ENCODE measurements at regions not wholly inside any gene's neighbourhood (a gene's known extent, or its start where the extent isn't known, plus 50 kb on each side); places are given as distances from the start of the nearest gene placed in this dataset.

GRCh38 chr19:30799865-30800755 is 427.9 kb downstream of the ZNF536 start:
- Histone ChIP-seq H3K36me3 (ENCODE audit: insufficient read depth, low read length) (no peaks in the 10 kb centered on the region), H3K9me3 (ENCODE audit: control insufficient read depth, insufficient read depth, low read length) (no peaks in the 10 kb centered on the region), H3K9ac (ENCODE audit: low read depth, low read length) (no peak overlapping the region), H3K4me1 (ENCODE audit: insufficient read depth, low read length) (peaks cover 7% of the 10 kb centered on the region; the same call in 1 of the 2 replicates)

- H3K9me3 ChIP-seq (ENCODE audit: control insufficient read depth, insufficient read depth, low read length): no peaks in the 10 kb centered on the region
- H3K9ac ChIP-seq (ENCODE audit: low read depth, low read length): no peak overlapping the region
- H3K36me3 ChIP-seq (ENCODE audit: insufficient read depth, low read length): no peaks in the 10 kb centered on the region
- H3K4me1 ChIP-seq (ENCODE audit: insufficient read depth, low read length): no peaks in the 10 kb centered on the region
These were observed 423.5 kb downstream of the ZNF536 start for GRCh38 chr19:30795727-30796126.

GRCh38 chr19:30792561-30793505 is 420.6 kb downstream of the ZNF536 start:
- H3K36me3 ChIP-seq (ENCODE audit: insufficient read depth, low read length): no peaks in the 10 kb centered on the region
- H3K9ac ChIP-seq (ENCODE audit: low read depth, low read length): no peak overlapping the region
- H3K4me1 ChIP-seq (ENCODE audit: insufficient read depth, low read length): no peaks in the 10 kb centered on the region
- 0 out of 2 replicates have a peak, but pooled peaks cover 5% of the 10 kb centered on the region for H3K9me3 ChIP-seq (ENCODE audit: control insufficient read depth, insufficient read depth, low read length)

DNA sequence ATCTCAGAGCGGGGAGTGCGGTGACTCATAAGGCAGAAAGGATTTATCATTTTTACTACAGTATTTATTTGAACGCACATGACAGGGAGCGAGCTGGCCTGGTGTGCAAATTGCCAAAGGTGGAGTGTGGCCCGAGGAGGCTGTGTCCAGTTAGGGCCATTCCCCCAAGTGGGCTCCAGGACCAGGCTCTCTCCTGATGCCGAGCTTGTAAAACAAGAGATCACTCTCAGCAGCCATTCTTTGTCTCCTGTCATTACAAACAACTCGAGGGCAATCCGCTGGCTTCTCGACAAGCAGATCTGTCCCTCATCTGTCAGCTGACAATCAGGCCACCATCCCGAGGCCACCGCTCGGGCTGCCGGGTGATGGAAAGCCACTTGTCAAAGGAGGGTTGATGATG is 418.9 kb downstream of the ZNF536 start:
- no peaks in the 10 kb centered on the region for H3K4me1 ChIP-seq (ENCODE audit: insufficient read depth, low read length)
- no peak overlapping the region for H3K9ac ChIP-seq (ENCODE audit: low read depth, low read length)
- H3K36me3 ChIP-seq (ENCODE audit: insufficient read depth, low read length): no peaks in the 10 kb centered on the region
- 0 out of 2 replicates have a peak, but pooled peaks cover 5% of the 10 kb centered on the region for H3K9me3 ChIP-seq (ENCODE audit: control insufficient read depth, insufficient read depth, low read length)

DNA sequence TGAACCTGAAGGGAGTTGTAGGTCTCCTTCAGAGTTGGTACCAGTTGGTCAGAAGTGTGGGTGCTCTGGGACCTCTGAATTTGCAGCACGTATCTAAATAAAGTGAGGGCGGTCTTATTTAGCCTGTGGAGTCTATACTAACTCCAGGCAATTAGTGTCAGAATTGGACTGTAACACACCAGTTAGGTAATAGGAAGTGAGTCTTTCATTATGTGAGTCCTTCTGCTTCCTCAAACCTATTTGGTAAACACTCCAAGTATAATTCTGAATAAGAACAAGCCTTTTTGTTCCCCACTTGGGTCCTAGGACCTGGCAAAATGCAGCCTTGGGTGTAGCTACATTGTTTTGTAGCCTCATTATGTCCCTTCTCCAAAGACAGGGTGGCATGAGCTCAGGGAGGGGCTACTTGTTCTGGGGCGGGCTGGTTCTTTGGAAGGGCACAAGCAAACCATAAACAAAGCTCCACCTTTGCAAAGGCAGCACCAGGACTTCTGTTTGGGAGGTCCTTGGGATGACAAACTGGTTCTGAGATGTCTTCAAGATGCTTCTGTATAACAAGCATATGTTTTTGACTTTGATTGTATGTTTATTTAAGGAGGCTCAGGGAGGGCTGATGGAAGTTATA is 418.0 kb downstream of the ZNF536 start:
- Histone ChIP-seq H3K9ac (ENCODE audit: low read depth, low read length) (no peak overlapping the region), H3K4me1 (ENCODE audit: insufficient read depth, low read length) (no peaks in the 10 kb centered on the region), H3K36me3 (ENCODE audit: insufficient read depth, low read length) (no peaks in the 10 kb centered on the region), H3K9me3 (ENCODE audit: control insufficient read depth, insufficient read depth, low read length) (0 out of 2 replicates have a peak, but pooled peaks cover 5% of the 10 kb centered on the region)

DNA sequence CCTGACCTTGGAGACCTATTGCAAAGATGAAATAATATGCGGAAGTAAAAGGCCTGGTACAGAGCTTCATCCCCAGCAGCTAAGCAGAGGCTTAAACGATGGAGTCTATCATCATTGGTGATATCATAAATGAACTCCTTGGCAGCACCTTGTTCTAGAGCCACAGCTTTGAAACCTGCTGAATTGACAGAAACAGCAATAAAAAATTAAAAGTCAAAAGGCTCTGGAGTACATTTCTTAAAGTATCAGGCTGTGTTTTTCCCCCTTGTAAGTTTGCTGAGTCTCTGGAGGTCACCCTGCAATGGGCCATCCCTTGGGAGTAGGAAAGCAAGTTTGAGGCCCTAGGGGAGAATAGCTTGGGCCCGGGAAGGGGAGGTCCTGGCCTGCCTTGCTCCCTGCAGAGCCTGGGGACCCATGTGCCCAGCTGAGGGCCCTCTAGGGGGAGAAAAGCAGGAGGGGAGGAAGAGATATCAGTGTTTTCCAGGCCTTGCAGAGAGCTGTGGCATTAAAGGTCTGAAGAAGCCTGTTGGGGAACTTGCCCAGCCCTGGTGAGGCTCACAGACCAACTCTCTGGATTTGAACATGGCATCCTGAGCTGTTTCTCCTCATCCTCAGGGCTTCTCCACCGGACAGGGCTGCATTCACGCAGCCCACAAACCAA is 416.1 kb downstream of the ZNF536 start:
- 0 out of 2 replicates have a peak, but pooled peaks cover 5% of the 10 kb centered on the region for H3K9me3 ChIP-seq (ENCODE audit: control insufficient read depth, insufficient read depth, low read length)
- H3K9ac ChIP-seq (ENCODE audit: low read depth, low read length): no peak overlapping the region

DNA sequence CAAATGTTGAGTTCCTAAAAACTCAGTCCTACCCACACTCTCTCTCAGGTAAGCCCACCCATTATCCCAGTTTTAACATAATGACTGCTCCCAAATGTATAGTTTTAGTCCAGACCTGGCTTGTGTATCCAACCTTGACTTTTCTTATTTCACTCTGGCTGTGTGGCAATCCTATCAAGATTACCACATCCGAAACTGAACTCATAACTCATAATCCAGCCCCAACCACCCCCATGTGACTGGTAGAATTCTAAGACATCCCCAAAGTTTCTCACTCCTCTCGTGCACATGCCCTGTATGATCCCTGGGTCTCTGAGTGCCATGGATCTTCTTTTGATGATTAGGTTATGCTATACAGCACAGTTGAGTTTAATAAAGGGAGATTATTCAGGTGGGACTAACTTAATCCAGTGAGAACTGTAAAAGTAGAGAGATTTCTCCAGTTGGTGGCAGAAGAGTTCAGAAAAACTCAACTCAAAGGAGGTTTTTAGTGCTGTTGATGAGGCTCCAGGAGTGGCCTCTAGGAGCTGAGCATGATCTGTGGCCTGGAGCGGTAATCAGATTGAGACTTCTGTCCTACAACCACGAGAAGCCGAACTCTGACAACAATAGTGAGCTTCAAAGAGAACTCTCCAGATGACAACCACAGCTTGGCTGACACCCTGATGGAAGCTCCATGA is 413.4 kb downstream of the ZNF536 start:
- no peaks in the 10 kb centered on the region for H3K4me1 ChIP-seq (ENCODE audit: insufficient read depth, low read length)
- 0 out of 2 replicates have a peak, but pooled peaks cover 5% of the 10 kb centered on the region for H3K9me3 ChIP-seq (ENCODE audit: control insufficient read depth, insufficient read depth, low read length)
- no peak overlapping the region for H3K9ac ChIP-seq (ENCODE audit: low read depth, low read length)
- no peaks in the 10 kb centered on the region for H3K36me3 ChIP-seq (ENCODE audit: insufficient read depth, low read length)

More for the DNA sequence above, 416.1 kb downstream of the ZNF536 start:
- Histone ChIP-seq H3K4me1 (ENCODE audit: insufficient read depth, low read length) (no peaks in the 10 kb centered on the region), H3K36me3 (ENCODE audit: insufficient read depth, low read length) (no peaks in the 10 kb centered on the region)

DNA sequence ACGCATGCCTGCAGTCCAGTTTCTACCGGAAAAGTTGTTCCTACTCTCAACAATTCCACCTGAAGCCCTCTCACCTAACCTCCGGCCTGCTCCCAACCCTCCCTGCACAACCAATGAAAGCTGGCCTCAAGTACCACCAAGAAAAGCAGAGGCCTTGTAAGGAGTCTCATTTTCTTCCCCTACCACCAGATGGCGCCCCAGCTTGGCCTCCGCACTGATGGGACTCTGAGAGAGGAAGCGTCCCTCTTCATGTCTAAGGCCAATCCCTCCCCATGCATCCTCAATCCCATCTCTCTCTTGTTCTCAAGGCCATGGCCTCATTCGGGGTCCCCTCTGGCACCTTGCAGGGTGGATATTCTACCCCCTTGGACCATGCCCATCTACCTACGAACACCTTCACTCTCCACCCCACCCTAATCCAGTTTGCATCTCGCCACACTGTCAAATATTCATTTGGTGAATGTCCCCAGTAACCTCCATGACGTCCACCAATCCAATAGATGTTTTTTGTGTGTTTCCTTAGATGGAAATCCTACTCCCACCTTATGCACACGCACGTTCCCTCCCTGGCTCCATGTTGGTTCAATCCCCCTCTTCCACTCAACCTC is 412.8 kb downstream of the ZNF536 start:
- no peaks in the 10 kb centered on the region for H3K36me3 ChIP-seq (ENCODE audit: insufficient read depth, low read length)
- no peaks in the 10 kb centered on the region for H3K4me1 ChIP-seq (ENCODE audit: insufficient read depth, low read length)
- H3K9ac ChIP-seq (ENCODE audit: low read depth, low read length): no peak overlapping the region
- H3K9me3 ChIP-seq (ENCODE audit: control insufficient read depth, insufficient read depth, low read length): 0 out of 2 replicates have a peak, but pooled peaks cover 5% of the 10 kb centered on the region

DNA sequence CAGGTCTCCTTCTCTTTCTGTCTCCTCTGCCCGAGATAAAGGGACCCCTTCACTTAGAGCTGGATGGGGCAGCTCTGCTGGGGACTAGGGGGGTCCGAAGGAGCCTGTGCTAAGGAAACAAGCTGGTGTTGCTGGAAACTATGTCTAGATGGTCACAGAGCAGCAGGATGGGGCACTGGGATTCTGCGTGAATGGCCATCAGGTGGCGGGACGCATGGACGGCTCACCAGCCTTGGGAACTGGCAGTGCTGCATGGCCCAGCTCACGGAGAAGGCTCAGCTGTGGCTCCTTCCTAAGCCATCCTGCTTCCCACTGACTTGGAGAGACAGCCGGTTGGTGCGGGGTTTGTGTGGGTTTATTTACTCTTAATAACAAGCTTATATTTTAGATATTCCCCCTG is 411.8 kb downstream of the ZNF536 start:
- Histone ChIP-seq H3K9ac (ENCODE audit: low read depth, low read length) (no peak overlapping the region), H3K36me3 (ENCODE audit: insufficient read depth, low read length) (no peaks in the 10 kb centered on the region), H3K9me3 (ENCODE audit: control insufficient read depth, insufficient read depth, low read length) (no peaks in the 10 kb centered on the region), H3K4me1 (ENCODE audit: insufficient read depth, low read length) (no peaks in the 10 kb centered on the region)

GRCh38 chr19:30783212-30783611 is 411.0 kb downstream of the ZNF536 start:
- no peak overlapping the region for H3K9ac ChIP-seq (ENCODE audit: low read depth, low read length)
- H3K9me3 ChIP-seq (ENCODE audit: control insufficient read depth, insufficient read depth, low read length): no peaks in the 10 kb centered on the region
- H3K36me3 ChIP-seq (ENCODE audit: insufficient read depth, low read length): no peaks in the 10 kb centered on the region
- H3K4me1 ChIP-seq (ENCODE audit: insufficient read depth, low read length): no peaks in the 10 kb centered on the region

DNA sequence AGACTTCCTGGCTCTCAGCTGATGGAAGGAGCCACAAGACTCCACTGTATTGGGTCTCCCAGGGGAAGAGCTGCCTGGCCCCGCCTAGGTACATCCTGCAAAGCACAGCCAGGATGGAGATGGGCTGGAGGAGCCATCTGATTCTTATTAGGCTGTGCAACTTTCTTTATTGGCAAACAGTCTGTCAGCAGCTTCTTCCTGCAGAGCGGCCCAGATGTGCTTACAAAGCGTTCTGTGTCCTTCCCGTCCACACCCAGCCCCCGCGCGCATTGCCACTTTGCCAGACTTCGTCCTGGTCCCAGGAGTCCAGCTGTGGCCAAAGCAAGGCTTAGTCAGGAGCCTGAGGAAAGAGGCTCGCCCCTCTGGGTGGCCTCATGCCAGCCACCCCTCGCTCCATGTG is 409.3 kb downstream of the ZNF536 start:
- no peaks in the 10 kb centered on the region for H3K9me3 ChIP-seq (ENCODE audit: control insufficient read depth, insufficient read depth, low read length)
- no peaks in the 10 kb centered on the region for H3K36me3 ChIP-seq (ENCODE audit: insufficient read depth, low read length)
- no peaks in the 10 kb centered on the region for H3K4me1 ChIP-seq (ENCODE audit: insufficient read depth, low read length)
- no peak overlapping the region for H3K9ac ChIP-seq (ENCODE audit: low read depth, low read length)

DNA sequence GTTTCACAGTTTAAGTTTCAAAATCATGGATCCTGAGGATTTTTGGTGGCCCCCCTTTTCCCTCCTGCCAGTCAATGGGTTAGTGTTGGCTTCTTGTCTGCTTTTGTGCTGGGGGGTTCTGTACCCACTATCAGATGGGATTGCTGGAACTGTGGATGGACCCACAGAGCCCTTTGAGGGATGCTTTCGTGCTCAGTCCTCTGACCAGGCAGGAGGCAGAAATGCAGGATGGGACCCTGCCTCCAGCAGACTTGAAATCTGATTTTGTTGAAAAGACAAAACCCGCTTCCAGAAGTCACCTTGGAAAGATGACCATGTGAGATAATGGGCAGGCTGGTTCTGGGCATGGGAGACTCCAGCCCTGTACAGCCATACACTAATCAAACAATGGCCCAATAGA is 408.9 kb downstream of the ZNF536 start:
- no peaks in the 10 kb centered on the region for H3K36me3 ChIP-seq (ENCODE audit: insufficient read depth, low read length)
- no peak overlapping the region for H3K9ac ChIP-seq (ENCODE audit: low read depth, low read length)
- no peaks in the 10 kb centered on the region for H3K4me1 ChIP-seq (ENCODE audit: insufficient read depth, low read length)
- H3K9me3 ChIP-seq (ENCODE audit: control insufficient read depth, insufficient read depth, low read length): no peaks in the 10 kb centered on the region

GRCh38 chr19:30780456-30780855 is 408.3 kb downstream of the ZNF536 start:
- no peaks in the 10 kb centered on the region for H3K9me3 ChIP-seq (ENCODE audit: control insufficient read depth, insufficient read depth, low read length)
- H3K9ac ChIP-seq (ENCODE audit: low read depth, low read length): no peak overlapping the region
- H3K4me1 ChIP-seq (ENCODE audit: insufficient read depth, low read length): no peaks in the 10 kb centered on the region
- no peaks in the 10 kb centered on the region for H3K36me3 ChIP-seq (ENCODE audit: insufficient read depth, low read length)

Measured in ES-I3 (cell line).